ENCODE measurements at regions not wholly inside any gene's neighbourhood (a gene's known extent, or its start where the extent isn't known, plus 50 kb on each side); places are given as distances from the start of the nearest gene placed in this dataset.

- TF ChIP-seq CTCF (IDR thresholded peaks at IDR 0.05; ENCODE audit: borderline replicate concordance, extremely low read depth, low read length, poor library complexity, severe bottlenecking) (no peak), EZH2 (IDR thresholded peaks at IDR 0.05; ENCODE audit: borderline replicate concordance, low read depth, low read length, severe bottlenecking) (no peak)
These were observed 251.9 kb upstream of the B3GALT2 start for GRCh38 chr1:193438312-193438711.
